Ishikawa (cell line): ENCODE measurements at regions not wholly inside any gene's neighbourhood (a gene's known extent, or its start where the extent isn't known, plus 50 kb on each side); places are given as distances from the start of the nearest gene placed in this dataset.

Experiments
- CEBPB ChIP-seq: IDR thresholded peaks from 2 replicates; pipeline ENCODE4 v1.6.1; 2012
- CREB1 ChIP-seq: IDR thresholded peaks from 2 replicates; pipeline ENCODE4 v1.6.1; 2012; ENCODE audit warnings: low read depth
- EGR1 ChIP-seq: IDR thresholded peaks from 2 replicates; pipeline ENCODE4 v1.6.1; 2012
- EP300 ChIP-seq: IDR thresholded peaks from 2 replicates; pipeline ENCODE4 v1.6.1; 2012; ENCODE audit warnings: borderline replicate concordance
- FOXM1 ChIP-seq: IDR thresholded peaks from 2 replicates; pipeline ENCODE4 v1.6.1; 2012; ENCODE audit warnings: low read depth, borderline replicate concordance
- MAX ChIP-seq: IDR thresholded peaks from 2 replicates; pipeline ENCODE4 v1.6.1; 2012
- NFIC ChIP-seq: IDR thresholded peaks from 2 replicates; pipeline ENCODE4 v1.6.1; 2012
- RAD21 ChIP-seq: IDR thresholded peaks from 2 replicates; pipeline ENCODE4 v1.6.1; 2012; ENCODE audit warnings: low read depth
- REST ChIP-seq: IDR thresholded peaks from 2 replicates; pipeline ENCODE4 v1.6.1; 2012; ENCODE audit warnings: low read depth, mild to moderate bottlenecking
- TAF1 ChIP-seq: IDR thresholded peaks from 2 replicates; pipeline ENCODE4 v1.6.1; 2012; ENCODE audit warnings: low read depth, mild to moderate bottlenecking
- TCF12 ChIP-seq: IDR thresholded peaks from 2 replicates; pipeline ENCODE4 v1.6.1; 2012; ENCODE audit warnings: low read depth
- TEAD4 ChIP-seq: IDR thresholded peaks from 2 replicates; pipeline ENCODE4 v1.6.1; 2012
- USF1 ChIP-seq: IDR thresholded peaks from 2 replicates; pipeline ENCODE4 v1.6.1; 2012
- YY1 ChIP-seq: IDR thresholded peaks from 2 replicates; pipeline ENCODE4 v1.6.1; 2012; ENCODE audit warnings: low read depth
- ZBTB7A ChIP-seq: IDR thresholded peaks from 2 replicates; pipeline ENCODE4 v1.6.1; 2012; ENCODE audit warnings: low read depth

- TF ChIP-seq YY1 (no peak), CREB1 (no peak), CEBPB (no peak), MAX (no peak), TCF12 (no peak), EGR1 (no peak), REST (no peak)
Observed at GRCh38 chr15:27660676-27661075, 438.4 kb downstream of the OCA2 start.

- TF ChIP-seq CEBPB (no peak), RAD21 (no peak), EP300 (no peak), CREB1 (no peak), REST (no peak), ZBTB7A (no peak), EGR1 (no peak)
Observed at GRCh38 chr15:27656296-27656987, 442.7 kb downstream of the OCA2 start.

GRCh38 chr15:27655056-27655455 lies 444.1 kb downstream of the OCA2 start:
- TF ChIP-seq REST (no peak), YY1 (no peak), RAD21 (no peak), CEBPB (no peak), FOXM1 (no peak), EP300 (no peak), NFIC (no peak), ZBTB7A (no peak), TEAD4 (no peak), EGR1 (no peak), TAF1 (no peak), CREB1 (no peak), USF1 (no peak)

GRCh38 chr15:27650244-27650643 lies 448.9 kb downstream of the OCA2 start:
- TF ChIP-seq MAX, result no peak
- no peak for TF ChIP-seq USF1
- no peak for TF ChIP-seq ZBTB7A
- TF ChIP-seq YY1, result no peak
- TF ChIP-seq EP300, result no peak
- no peak for TF ChIP-seq EGR1
- no peak for TF ChIP-seq NFIC
- TF ChIP-seq TAF1, result no peak
- no peak for TF ChIP-seq RAD21
- no peak for TF ChIP-seq FOXM1
- TF ChIP-seq TEAD4, result no peak
- no peak for TF ChIP-seq REST
- no peak for TF ChIP-seq CEBPB
- no peak for TF ChIP-seq CREB1
- TF ChIP-seq TCF12, result no peak
